ENCODE measurements at regions not wholly inside any gene's neighbourhood (a gene's known extent, or its start where the extent isn't known, plus 50 kb on each side); places are given as distances from the start of the nearest gene placed in this dataset.

DNA sequence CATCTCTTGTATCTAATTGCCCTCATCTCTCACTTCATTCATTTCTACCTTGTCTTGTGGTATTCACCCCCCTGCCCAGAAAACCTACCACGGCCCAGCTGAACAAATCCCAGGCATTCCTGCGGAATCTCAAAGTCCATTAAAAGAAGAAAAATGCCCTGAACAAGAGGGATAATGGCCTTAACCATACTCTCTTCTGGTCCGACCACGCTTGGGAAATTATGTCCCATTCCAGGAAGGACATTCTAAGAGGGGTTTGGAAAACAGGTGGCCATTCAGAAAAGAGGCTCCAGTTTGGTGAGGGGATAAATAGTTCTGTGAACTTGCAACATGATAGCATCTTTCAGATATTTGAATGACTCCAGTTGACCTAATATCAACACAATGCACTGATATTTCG lies 349.9 kb upstream of the ZNF521 start:
- H3K4me1 ChIP-seq (ENCODE audit: insufficient read depth, low read length) = no peaks in the 10 kb centered on the region
- no peak overlapping the region for H3K9ac ChIP-seq (ENCODE audit: low read depth, low read length)
- no peak overlapping the region for H3K4me3 ChIP-seq (ENCODE audit: low read depth in 1 of 2, low read length in 2 of 2)
- no peak overlapping the region for H3K4me2 ChIP-seq (ENCODE audit: insufficient read depth, low read length)
- no peaks in the 10 kb centered on the region for H3K36me3 ChIP-seq (ENCODE audit: insufficient read depth, low read length)
- ATAC-seq (ENCODE audit: insufficient read depth, low read depth) = no peak
- no peaks in the 10 kb centered on the region for H3K9me3 ChIP-seq (ENCODE audit: insufficient read depth, low read length, severe bottlenecking)
- no peak overlapping the region for H2AFZ ChIP-seq (ENCODE audit: low read depth, low read length)
- TF ChIP-seq, protein P1, sequence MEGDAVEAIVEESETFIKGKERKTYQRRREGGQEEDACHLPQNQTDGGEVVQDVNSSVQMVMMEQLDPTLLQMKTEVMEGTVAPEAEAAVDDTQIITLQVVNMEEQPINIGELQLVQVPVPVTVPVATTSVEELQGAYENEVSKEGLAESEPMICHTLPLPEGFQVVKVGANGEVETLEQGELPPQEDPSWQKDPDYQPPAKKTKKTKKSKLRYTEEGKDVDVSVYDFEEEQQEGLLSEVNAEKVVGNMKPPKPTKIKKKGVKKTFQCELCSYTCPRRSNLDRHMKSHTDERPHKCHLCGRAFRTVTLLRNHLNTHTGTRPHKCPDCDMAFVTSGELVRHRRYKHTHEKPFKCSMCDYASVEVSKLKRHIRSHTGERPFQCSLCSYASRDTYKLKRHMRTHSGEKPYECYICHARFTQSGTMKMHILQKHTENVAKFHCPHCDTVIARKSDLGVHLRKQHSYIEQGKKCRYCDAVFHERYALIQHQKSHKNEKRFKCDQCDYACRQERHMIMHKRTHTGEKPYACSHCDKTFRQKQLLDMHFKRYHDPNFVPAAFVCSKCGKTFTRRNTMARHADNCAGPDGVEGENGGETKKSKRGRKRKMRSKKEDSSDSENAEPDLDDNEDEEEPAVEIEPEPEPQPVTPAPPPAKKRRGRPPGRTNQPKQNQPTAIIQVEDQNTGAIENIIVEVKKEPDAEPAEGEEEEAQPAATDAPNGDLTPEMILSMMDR (IDR thresholded peaks at IDR 0.05; ENCODE audit: borderline replicate concordance, extremely low read depth, low read length, poor library complexity, severe bottlenecking) = no peak
- no peak for TF ChIP-seq EZH2 (IDR thresholded peaks at IDR 0.05; ENCODE audit: borderline replicate concordance, low read depth, low read length, severe bottlenecking)
- DNase-seq = no peak
- H3K27me3 ChIP-seq (ENCODE audit: insufficient read depth, low read length, poor library complexity) = peaks cover 6% of the 10 kb centered on the region
- H3K79me2 ChIP-seq (ENCODE audit: insufficient read depth, low read length) = no peaks in the 10 kb centered on the region
- H4K20me1 ChIP-seq (ENCODE audit: insufficient read depth, low read length) = no peaks in the 10 kb centered on the region
- no peak overlapping the region for H3K27ac ChIP-seq (ENCODE audit: low read length)

DNA sequence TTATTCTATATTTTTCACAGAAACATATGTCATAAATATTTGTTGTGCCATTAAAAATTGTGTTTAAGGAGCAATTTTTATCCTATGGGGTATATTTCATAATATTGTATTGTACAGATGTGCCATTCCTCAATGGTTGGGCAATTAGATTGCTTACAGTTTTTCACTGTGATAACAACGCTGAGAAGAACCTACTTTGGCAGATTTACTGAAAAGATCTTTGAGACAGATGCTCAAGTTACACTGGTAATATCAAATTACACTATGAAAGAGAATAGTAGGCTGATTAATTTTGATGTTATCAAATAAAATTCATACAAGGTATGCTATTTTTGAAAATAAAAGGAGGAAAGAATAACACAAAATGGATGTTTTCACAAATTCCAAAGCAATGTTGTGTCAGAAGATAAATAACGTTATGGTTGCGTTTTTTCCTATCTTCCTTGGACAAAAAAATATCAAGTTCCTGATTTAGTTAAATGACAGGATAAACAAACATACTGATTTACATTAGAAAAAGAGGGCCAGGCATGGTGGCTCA lies 335.1 kb upstream of the ZNF521 start:
- no peak overlapping the region for H2AFZ ChIP-seq (ENCODE audit: low read depth, low read length)
- H3K36me3 ChIP-seq (ENCODE audit: insufficient read depth, low read length) = no peaks in the 10 kb centered on the region
- H3K79me2 ChIP-seq (ENCODE audit: insufficient read depth, low read length) = no peaks in the 10 kb centered on the region
- TF ChIP-seq, protein P1 (IDR thresholded peaks at IDR 0.05; ENCODE audit: borderline replicate concordance, extremely low read depth, low read length, poor library complexity, severe bottlenecking) = no peak
- TF ChIP-seq EZH2 (IDR thresholded peaks at IDR 0.05; ENCODE audit: borderline replicate concordance, low read depth, low read length, severe bottlenecking) = no peak
- no peak overlapping the region for H3K4me3 ChIP-seq (ENCODE audit: low read depth in 1 of 2, low read length in 2 of 2)
- H3K4me2 ChIP-seq (ENCODE audit: insufficient read depth, low read length) = no peak overlapping the region
- H3K27me3 ChIP-seq (ENCODE audit: insufficient read depth, low read length, poor library complexity) = peaks cover 7% of the 10 kb centered on the region
- no peaks in the 10 kb centered on the region for H3K9me3 ChIP-seq (ENCODE audit: insufficient read depth, low read length, severe bottlenecking)
- H3K9ac ChIP-seq (ENCODE audit: low read depth, low read length) = no peak overlapping the region
- H3K27ac ChIP-seq (ENCODE audit: low read length) = no peak overlapping the region
- DNase-seq = no peak
- no peaks in the 10 kb centered on the region for H3K4me1 ChIP-seq (ENCODE audit: insufficient read depth, low read length)
- no peaks in the 10 kb centered on the region for H4K20me1 ChIP-seq (ENCODE audit: insufficient read depth, low read length)
- no peak for ATAC-seq (ENCODE audit: insufficient read depth, low read depth)

DNA sequence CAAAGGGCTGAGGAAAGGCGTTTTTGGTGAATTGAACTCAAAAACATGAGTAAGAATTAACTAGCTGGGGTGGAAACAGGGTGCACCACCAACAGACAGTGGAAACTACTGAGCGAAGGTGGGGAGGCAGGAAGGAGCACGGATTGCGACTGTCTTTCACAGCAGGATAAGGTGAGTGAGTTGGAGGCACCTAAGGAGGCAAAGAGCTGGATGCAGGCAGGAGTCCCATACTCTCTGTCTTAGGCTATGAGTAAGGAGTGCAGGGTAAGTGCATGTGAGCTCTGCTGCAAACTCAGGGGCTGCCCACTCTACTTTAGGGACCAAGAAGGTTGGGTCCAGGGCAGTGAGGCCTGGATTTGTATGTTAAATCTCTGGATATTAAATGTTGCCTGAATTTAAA lies 333.1 kb upstream of the ZNF521 start:
- H3K4me2 ChIP-seq (ENCODE audit: insufficient read depth, low read length) = no peak overlapping the region
- DNase-seq (no peak), ATAC-seq (ENCODE audit: insufficient read depth, low read depth) (no peak)
- no peaks in the 10 kb centered on the region for H4K20me1 ChIP-seq (ENCODE audit: insufficient read depth, low read length)
- no peak for TF ChIP-seq EZH2 (IDR thresholded peaks at IDR 0.05; ENCODE audit: borderline replicate concordance, low read depth, low read length, severe bottlenecking)
- TF ChIP-seq, protein P1 (IDR thresholded peaks at IDR 0.05; ENCODE audit: borderline replicate concordance, extremely low read depth, low read length, poor library complexity, severe bottlenecking) = no peak
- no peak overlapping the region for H3K4me3 ChIP-seq (ENCODE audit: low read depth in 1 of 2, low read length in 2 of 2)
- no peak overlapping the region for H2AFZ ChIP-seq (ENCODE audit: low read depth, low read length)
- H3K27me3 ChIP-seq (ENCODE audit: insufficient read depth, low read length, poor library complexity) = peaks cover 7% of the 10 kb centered on the region
- H3K9me3 ChIP-seq (ENCODE audit: insufficient read depth, low read length, severe bottlenecking) = no peaks in the 10 kb centered on the region
- no peak overlapping the region for H3K9ac ChIP-seq (ENCODE audit: low read depth, low read length)
- no peaks in the 10 kb centered on the region for H3K4me1 ChIP-seq (ENCODE audit: insufficient read depth, low read length)
- H3K79me2 ChIP-seq (ENCODE audit: insufficient read depth, low read length) = no peaks in the 10 kb centered on the region
- no peaks in the 10 kb centered on the region for H3K36me3 ChIP-seq (ENCODE audit: insufficient read depth, low read length)
- H3K27ac ChIP-seq (ENCODE audit: low read length) = no peak overlapping the region

DNA sequence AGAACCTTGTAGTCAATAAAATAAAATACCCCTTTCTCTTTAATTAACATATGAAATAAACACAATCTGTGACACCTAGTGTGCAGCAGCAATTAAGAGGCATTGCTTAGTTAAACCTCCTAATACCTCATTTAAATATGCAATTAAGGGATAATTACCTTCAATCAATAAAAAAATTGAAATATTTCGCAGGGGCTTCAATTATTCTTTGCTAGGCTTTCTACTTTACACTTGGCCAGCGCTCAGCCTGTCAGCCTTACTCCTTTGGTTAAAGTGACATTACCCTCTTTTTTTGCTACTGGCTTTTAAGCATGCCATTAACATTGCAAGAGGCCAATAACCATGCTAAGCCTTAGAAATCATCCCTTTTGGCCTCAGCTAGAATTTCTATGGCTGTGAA lies 327.5 kb upstream of the ZNF521 start:
- Histone ChIP-seq H3K4me1 (ENCODE audit: insufficient read depth, low read length) (no peaks in the 10 kb centered on the region), H3K27me3 (ENCODE audit: insufficient read depth, low read length, poor library complexity) (peaks cover 6% of the 10 kb centered on the region), H3K4me2 (ENCODE audit: insufficient read depth, low read length) (no peak overlapping the region), H3K9ac (ENCODE audit: low read depth, low read length) (no peak overlapping the region), H3K9me3 (ENCODE audit: insufficient read depth, low read length, severe bottlenecking) (no peaks in the 10 kb centered on the region), H2AFZ (ENCODE audit: low read depth, low read length) (no peak overlapping the region), H3K36me3 (ENCODE audit: insufficient read depth, low read length) (no peaks in the 10 kb centered on the region), H3K27ac (ENCODE audit: low read length) (no peak overlapping the region), H3K4me3 (ENCODE audit: low read depth in 1 of 2, low read length in 2 of 2) (no peak overlapping the region), H4K20me1 (ENCODE audit: insufficient read depth, low read length) (no peaks in the 10 kb centered on the region), H3K79me2 (ENCODE audit: insufficient read depth, low read length) (no peaks in the 10 kb centered on the region)
- no peak for ATAC-seq (ENCODE audit: insufficient read depth, low read depth)
- no peak for DNase-seq
- TF ChIP-seq EZH2 (IDR thresholded peaks at IDR 0.05; ENCODE audit: borderline replicate concordance, low read depth, low read length, severe bottlenecking) = no peak
- TF ChIP-seq, protein P1 (IDR thresholded peaks at IDR 0.05; ENCODE audit: borderline replicate concordance, extremely low read depth, low read length, poor library complexity, severe bottlenecking) = no peak
